NCI-H2081 treated with DMSO at 0.1 percent for 48 hours (cell line): ENCODE measurements at regions not wholly inside any gene's neighbourhood (a gene's known extent, or its start where the extent isn't known, plus 50 kb on each side); places are given as distances from the start of the nearest gene placed in this dataset.
"Not testable (repeated sequence)": the region's sequence is repeated elsewhere in the genome, so short reads cannot be mapped to it uniquely, and the experiment has no call there.

Source experiments
- DNase-seq: peaks from one replicate; lab custom pipeline; 2025; lab: John Stamatoyannopoulos, UW

- no peak for DNase-seq
Observed at GRCh38 chr2:210861038-210861665, 304.8 kb downstream of the CPS1 start.

DNA sequence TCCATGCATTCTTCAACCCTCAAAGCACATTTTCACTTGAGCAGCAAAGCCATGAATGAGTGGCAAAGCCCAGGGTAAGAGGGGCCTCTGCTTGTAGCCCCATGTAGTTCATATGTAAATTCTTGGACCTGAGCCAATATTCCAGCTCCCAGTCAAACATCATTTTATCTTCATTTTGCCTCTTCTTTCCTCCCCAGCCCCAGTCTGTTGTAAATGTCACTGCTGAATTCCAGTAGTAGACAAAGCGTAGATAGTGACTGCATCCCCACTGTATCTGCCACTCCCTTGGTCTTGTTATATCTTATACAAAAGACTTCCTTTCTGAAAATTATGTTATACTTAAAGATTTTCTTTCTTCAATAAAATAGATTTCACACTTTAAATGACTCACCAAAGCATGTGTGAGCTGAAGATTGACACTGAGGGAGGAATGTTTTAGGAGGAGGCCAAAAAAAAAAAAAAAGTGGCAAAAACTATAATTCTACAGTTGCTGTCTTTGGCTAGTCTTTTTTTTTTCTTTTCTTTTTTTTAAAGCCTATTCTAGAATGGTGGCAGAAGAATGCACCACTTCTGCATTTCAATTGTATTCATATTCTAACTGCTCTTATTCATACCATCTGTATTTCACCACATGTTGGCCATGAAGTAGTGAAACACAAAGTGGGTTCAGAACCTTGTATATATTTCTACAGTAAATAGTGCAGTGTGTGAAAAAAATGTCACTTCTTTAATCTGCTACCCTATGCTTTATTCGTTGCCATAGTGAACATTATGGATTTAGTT lies 306.1 kb downstream of the CPS1 start:
- no peak for DNase-seq

GRCh38 chr2:210863283-210863682 lies 306.9 kb downstream of the CPS1 start:
- DNase-seq = no peak

- DNase-seq = not testable (repeated sequence)
Observed at GRCh38 chr2:210871566-210871965, 315.2 kb downstream of the CPS1 start.

- no peak for DNase-seq
Observed at GRCh38 chr2:210873631-210874030, 317.2 kb downstream of the CPS1 start.

DNA sequence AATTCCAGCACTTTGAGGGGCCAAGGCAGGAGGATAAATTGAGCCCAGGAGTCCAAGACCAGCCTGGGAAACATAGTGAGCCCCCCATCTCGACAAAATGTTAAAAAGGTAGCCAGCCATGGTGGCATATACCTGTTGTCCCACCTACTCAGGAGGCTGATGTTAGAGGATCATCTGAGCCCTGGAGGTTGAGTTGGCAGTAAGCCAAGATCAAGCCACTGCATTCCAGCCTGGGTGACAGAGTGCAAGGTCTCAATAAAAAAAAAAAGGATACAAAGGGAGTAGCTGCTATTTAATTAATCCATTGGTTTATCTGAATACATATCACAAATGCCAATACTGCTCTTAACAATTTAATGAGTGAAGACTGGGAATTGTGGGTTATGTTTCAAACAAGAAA lies 327.8 kb downstream of the CPS1 start:
- no peak for DNase-seq

- no peak for DNase-seq
Observed at GRCh38 chr2:210888035-210888434, 331.6 kb downstream of the CPS1 start.

DNA sequence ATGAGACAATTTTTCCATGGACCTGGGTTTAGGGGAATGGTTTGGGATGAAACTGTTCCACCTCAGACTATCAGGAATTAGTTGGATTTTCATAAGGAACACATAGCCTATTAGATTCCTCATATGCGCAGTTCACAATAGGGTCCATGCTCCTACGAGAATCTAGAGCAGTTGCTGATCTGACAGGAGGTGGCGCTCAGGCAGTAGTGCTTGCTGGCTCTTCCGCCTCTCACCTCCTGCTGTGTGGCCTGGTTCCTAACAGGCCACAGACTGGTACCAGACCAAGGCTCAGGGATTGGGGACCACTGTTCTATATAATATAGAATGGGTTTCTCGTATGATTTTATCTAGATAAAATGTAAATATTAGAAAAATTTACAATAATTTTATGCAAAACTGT lies 338.7 kb downstream of the CPS1 start:
- no peak for DNase-seq

- DNase-seq = no peak
Observed at GRCh38 chr2:210899131-210899530, 342.7 kb downstream of the CPS1 start.

DNA sequence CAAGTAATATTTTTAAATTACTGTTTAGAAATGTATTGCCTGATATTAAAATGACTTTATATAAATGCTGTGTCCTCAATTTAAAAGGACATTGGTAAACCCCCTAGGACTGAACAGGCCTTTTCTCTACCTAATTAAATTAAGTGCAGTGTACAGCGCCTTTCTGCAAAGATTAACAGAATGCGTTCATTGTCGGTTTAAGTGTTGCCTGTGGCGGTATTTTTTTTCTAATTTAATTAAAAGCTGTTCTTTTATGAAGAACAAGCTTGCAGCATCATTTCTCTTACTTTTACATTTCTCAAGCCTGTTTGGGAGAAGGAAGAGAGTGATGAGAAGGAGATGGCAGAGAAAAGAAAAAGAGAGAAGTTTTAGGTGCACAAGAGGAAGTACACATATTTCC lies 344.9 kb downstream of the CPS1 start:
- DNase-seq = no peak

DNA sequence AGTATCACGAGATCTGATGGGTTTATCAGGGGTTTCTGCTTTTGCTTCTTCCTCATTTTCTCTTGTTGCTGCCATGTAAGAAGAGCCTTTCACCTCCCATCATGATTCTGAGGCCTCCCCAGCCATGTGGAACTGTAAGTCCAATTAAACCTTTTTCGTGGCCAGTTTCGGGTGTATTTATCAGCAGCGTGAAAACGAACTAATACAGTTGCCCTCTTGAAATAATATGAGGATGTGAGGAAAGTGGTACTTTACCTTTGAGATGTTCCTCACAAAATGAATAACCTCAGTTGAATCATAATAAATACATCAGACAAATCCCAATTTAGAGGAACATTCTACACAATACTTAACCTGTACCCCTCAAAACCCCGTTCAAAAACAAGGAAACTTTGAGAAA lies 356.4 kb downstream of the CPS1 start:
- DNase-seq = no peak

GRCh38 chr2:210913461-210913860 lies 357.1 kb downstream of the CPS1 start:
- DNase-seq = no peak

GRCh38 chr2:210915912-210916311 lies 359.5 kb downstream of the CPS1 start:
- DNase-seq = no peak

DNA sequence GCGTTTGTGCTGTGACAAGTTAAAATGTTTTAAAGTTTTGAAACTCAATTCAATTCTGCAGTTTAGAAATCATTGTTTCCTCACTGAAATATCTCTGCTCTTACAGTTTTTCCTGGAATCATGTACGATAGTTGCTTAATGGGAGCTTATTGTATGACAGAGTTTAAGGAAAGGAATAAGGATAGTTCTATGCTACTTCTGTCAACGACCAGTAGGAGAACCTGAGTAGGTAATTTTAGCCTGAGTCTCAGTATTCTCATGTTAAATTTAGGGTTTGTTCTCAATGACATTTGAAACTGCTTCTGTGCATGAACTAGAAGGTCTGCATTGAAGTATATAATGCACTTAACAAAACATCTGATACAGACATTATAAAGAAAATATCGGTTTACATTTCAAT lies 361.1 kb downstream of the CPS1 start:
- no peak for DNase-seq

GRCh38 chr2:210919128-210919527 lies 362.7 kb downstream of the CPS1 start:
- DNase-seq = no peak

- no peak for DNase-seq
Observed at GRCh38 chr2:210922419-210922818, 366.0 kb downstream of the CPS1 start.

GRCh38 chr2:210928714-210929113 lies 372.3 kb downstream of the CPS1 start:
- DNase-seq = no peak

GRCh38 chr2:210938228-210938627 lies 381.8 kb downstream of the CPS1 start:
- DNase-seq = no peak

DNA sequence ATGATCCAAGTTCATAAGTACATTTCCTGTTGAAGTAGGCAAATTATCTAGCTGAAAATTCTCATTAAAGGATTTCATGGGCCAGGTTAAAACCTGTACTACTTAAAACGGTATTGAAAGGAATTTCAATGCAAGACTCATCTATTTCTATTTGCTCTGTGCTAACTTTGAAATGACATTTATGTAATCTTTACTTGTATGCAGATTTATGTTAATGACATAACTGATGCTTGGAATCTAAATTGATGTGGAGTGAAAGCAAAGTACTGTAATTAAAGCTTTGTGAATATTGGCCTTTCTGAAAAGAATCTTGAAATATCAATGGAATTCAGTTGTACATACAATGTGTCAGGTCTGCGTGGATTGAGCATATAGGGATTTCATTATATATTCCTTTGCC lies 390.0 kb downstream of the CPS1 start:
- no peak for DNase-seq

GRCh38 chr2:210950434-210951060 lies 394.1 kb downstream of the CPS1 start:
- DNase-seq = not testable (repeated sequence)

DNA sequence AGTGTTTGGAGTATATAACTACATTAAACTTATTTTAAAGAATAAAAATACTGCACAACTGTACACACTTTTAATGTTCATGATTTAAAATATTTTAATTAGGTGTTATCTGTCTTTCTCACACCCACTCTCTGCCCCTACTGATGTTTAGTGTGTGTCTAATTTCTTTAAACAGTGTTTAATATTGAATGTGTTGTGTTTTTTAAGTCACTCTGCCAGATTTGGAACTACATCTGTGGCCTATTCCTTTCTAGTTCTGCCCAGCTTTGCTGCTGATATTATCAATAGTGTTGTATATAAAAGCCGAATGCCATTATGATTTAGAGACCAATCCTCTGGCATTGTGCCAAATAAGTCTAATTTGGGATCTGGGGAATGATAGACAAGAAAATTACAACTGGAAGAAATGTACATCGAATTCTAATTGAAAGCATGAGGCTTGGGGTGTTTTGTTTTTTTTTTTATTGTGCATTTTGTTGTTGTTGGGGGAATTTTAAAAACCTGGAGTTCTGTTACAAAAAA lies 398.0 kb downstream of the CPS1 start:
- DNase-seq = no peak

- DNase-seq = no peak
Observed at GRCh38 chr2:210955591-210955990, 399.2 kb downstream of the CPS1 start.

DNA sequence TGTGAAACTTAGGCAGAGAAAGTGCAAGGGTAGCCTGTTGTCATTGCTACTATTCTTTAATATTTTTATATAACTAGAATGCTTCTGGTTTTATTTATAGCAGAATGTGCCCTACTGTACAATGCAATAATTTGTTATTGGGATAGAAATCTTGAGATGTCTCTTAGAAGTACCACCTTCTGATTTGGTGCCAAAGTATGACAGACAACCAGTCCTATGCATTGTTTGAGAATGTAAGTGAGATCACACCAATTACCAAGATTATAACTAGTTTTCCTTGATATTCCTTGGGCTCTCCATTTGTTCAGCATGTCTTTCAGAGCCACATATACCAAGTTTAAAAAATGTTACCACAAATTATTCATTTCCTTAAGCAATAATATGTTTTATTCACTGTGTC lies 399.7 kb downstream of the CPS1 start:
- DNase-seq = no peak
